Neuron (in vitro differentiated cells): ENCODE measurements at regions not wholly inside any gene's neighbourhood (a gene's known extent, or its start where the extent isn't known, plus 50 kb on each side); places are given as distances from the start of the nearest gene placed in this dataset.

Source experiments
- H2AFZ ChIP-seq: one replicate; pipeline ENCODE4 v1.6.1; 2013; ENCODE audit warnings: low read depth, mild to moderate bottlenecking, inconsistent platforms, low read length, moderate library complexity
- H3K27me3 ChIP-seq: one replicate; pipeline ENCODE4 v1.6.1; 2013; ENCODE audit warnings: low read length; ENCODE audit not compliant: insufficient read depth
- H3K36me3 ChIP-seq: one replicate; pipeline ENCODE4 v1.6.1; 2013; ENCODE audit warnings: low read length; ENCODE audit not compliant: insufficient read depth
- H3K4me1 ChIP-seq: one replicate; pipeline ENCODE4 v1.6.1; 2013; ENCODE audit warnings: low read length; ENCODE audit not compliant: insufficient read depth
- H3K4me3 ChIP-seq: 2 replicates; pipeline ENCODE4 v1.5.1; 2013; ENCODE audit warnings: mild to moderate bottlenecking, low read length, moderate library complexity
- H3K9me3 ChIP-seq: one replicate; pipeline ENCODE4 v1.6.1; 2013; ENCODE audit warnings: low read length

- H3K36me3 ChIP-seq, result no peaks in the 10 kb centered on the region
- peaks cover 6% of the 10 kb centered on the region for H3K4me1 ChIP-seq
- H3K27me3 ChIP-seq, result no peaks in the 10 kb centered on the region
- H3K4me3 ChIP-seq, result no peak overlapping the region
- no peak overlapping the region for H2AFZ ChIP-seq
- H3K9me3 ChIP-seq, result no peaks in the 10 kb centered on the region
These were observed 269.6 kb downstream of the MN1 start for GRCh38 chr22:27531782-27532530.

GRCh38 chr22:27533105-27533745 is 268.3 kb downstream of the MN1 start:
- H3K4me1 ChIP-seq, result peaks cover 17% of the 10 kb centered on the region
- H3K4me3 ChIP-seq, result no peak overlapping the region
- no peak overlapping the region for H2AFZ ChIP-seq
- H3K9me3 ChIP-seq, result no peaks in the 10 kb centered on the region
- no peaks in the 10 kb centered on the region for H3K36me3 ChIP-seq
- no peaks in the 10 kb centered on the region for H3K27me3 ChIP-seq

GRCh38 chr22:27534720-27535125 is 266.8 kb downstream of the MN1 start:
- H3K36me3 ChIP-seq, result no peaks in the 10 kb centered on the region
- H3K4me1 ChIP-seq, result peaks cover 17% of the 10 kb centered on the region
- no peak overlapping the region for H3K4me3 ChIP-seq
- no peak overlapping the region for H2AFZ ChIP-seq
- H3K27me3 ChIP-seq, result no peaks in the 10 kb centered on the region
- no peaks in the 10 kb centered on the region for H3K9me3 ChIP-seq

GRCh38 chr22:27535452-27535851 is 266.1 kb downstream of the MN1 start:
- H3K9me3 ChIP-seq, result no peaks in the 10 kb centered on the region
- no peaks in the 10 kb centered on the region for H3K27me3 ChIP-seq
- H3K4me3 ChIP-seq, result no peak overlapping the region
- H3K4me1 ChIP-seq, result peaks cover 25% of the 10 kb centered on the region
- H2AFZ ChIP-seq, result no peak overlapping the region
- H3K36me3 ChIP-seq, result no peaks in the 10 kb centered on the region

GRCh38 chr22:27537501-27537900 is 264.1 kb downstream of the MN1 start:
- Histone ChIP-seq H3K27me3 (no peaks in the 10 kb centered on the region), H3K36me3 (no peaks in the 10 kb centered on the region), H2AFZ (no peak overlapping the region)

GRCh38 chr22:27538666-27539065 is 262.9 kb downstream of the MN1 start:
- no peak overlapping the region for H3K4me3 ChIP-seq
- H3K4me1 ChIP-seq, result peaks cover 41% of the 10 kb centered on the region

More at GRCh38 chr22:27537501-27537900, 264.1 kb downstream of the MN1 start:
- H3K4me3 ChIP-seq, result no peak overlapping the region
- no peaks in the 10 kb centered on the region for H3K9me3 ChIP-seq
- H3K4me1 ChIP-seq, result peaks cover 41% of the 10 kb centered on the region

GRCh38 chr22:27540247-27540646 is 261.3 kb downstream of the MN1 start:
- Histone ChIP-seq H3K9me3 (no peaks in the 10 kb centered on the region), H3K4me3 (no peak overlapping the region), H2AFZ (no peak overlapping the region), H3K27me3 (no peaks in the 10 kb centered on the region), H3K36me3 (no peaks in the 10 kb centered on the region), H3K4me1 (peaks cover 45% of the 10 kb centered on the region)

More at GRCh38 chr22:27538666-27539065, 262.9 kb downstream of the MN1 start:
- H3K9me3 ChIP-seq, result no peaks in the 10 kb centered on the region
- no peaks in the 10 kb centered on the region for H3K27me3 ChIP-seq
- H3K36me3 ChIP-seq, result no peaks in the 10 kb centered on the region
- H2AFZ ChIP-seq, result no peak overlapping the region

GRCh38 chr22:27540656-27541396 is 260.7 kb downstream of the MN1 start:
- Histone ChIP-seq H3K4me1 (peaks cover 50% of the 10 kb centered on the region), H3K36me3 (no peaks in the 10 kb centered on the region), H3K4me3 (no peak overlapping the region), H3K9me3 (no peaks in the 10 kb centered on the region), H2AFZ (no peak overlapping the region), H3K27me3 (no peaks in the 10 kb centered on the region)

GRCh38 chr22:27541836-27542235 is 259.7 kb downstream of the MN1 start:
- peaks cover 47% of the 10 kb centered on the region for H3K4me1 ChIP-seq
- no peaks in the 10 kb centered on the region for H3K9me3 ChIP-seq

GRCh38 chr22:27542602-27543001 is 259.0 kb downstream of the MN1 start:
- Histone ChIP-seq H3K27me3 (no peaks in the 10 kb centered on the region), H3K4me1 (peaks cover 39% of the 10 kb centered on the region), H3K9me3 (no peaks in the 10 kb centered on the region), H3K36me3 (no peaks in the 10 kb centered on the region), H2AFZ (no peak overlapping the region), H3K4me3 (no peak overlapping the region)

More at GRCh38 chr22:27541836-27542235, 259.7 kb downstream of the MN1 start:
- H3K36me3 ChIP-seq, result no peaks in the 10 kb centered on the region
- no peak overlapping the region for H2AFZ ChIP-seq
- no peaks in the 10 kb centered on the region for H3K27me3 ChIP-seq
- no peak overlapping the region for H3K4me3 ChIP-seq

- Histone ChIP-seq H3K9me3 (no peaks in the 10 kb centered on the region), H3K27me3 (no peaks in the 10 kb centered on the region), H2AFZ (no peak overlapping the region), H3K4me3 (no peak overlapping the region), H3K4me1 (peaks cover 41% of the 10 kb centered on the region), H3K36me3 (no peaks in the 10 kb centered on the region)
These were observed 258.1 kb downstream of the MN1 start for GRCh38 chr22:27543460-27543859.

- H3K9me3 ChIP-seq, result no peaks in the 10 kb centered on the region
- H3K4me1 ChIP-seq, result peaks cover 48% of the 10 kb centered on the region
- no peak overlapping the region for H3K4me3 ChIP-seq
- H2AFZ ChIP-seq, result no peak overlapping the region
- H3K36me3 ChIP-seq, result no peaks in the 10 kb centered on the region
- H3K27me3 ChIP-seq, result no peaks in the 10 kb centered on the region
These were observed 256.5 kb downstream of the MN1 start for GRCh38 chr22:27545085-27545484.
